H1 (cell line): ENCODE measurements at regions not wholly inside any gene's neighbourhood (a gene's known extent, or its start where the extent isn't known, plus 50 kb on each side); places are given as distances from the start of the nearest gene placed in this dataset.

ENCODE experiments used
- CTCF ChIA-PET: fragments of 300-600 bp; sonication (Branson Sonifier 250); formaldehyde crosslinking; loops from one replicate; lab custom pipeline; 2021; ENCODE audit not compliant: partially characterized antibody; lab: Charles Lee
- POLR2A ChIA-PET: fragments of 300-600 bp; sonication (Branson Sonifier 250); formaldehyde crosslinking; loops from one replicate; lab custom pipeline; 2021; ENCODE audit warnings: inconsistent platforms; ENCODE audit not compliant: partially characterized antibody; lab: Charles Lee
- DNase-seq, 2 experiments: peaks; one replicate each; pipeline versions ENCODE4 v3.0.0 to v3.0.0-alpha.2; 2010 to 2022; ENCODE audit warnings: low spot score in 2 of 2, low read depth in 1 of 2, mixed read lengths in 1 of 2
- FAIRE-seq: peaks from 2 replicates; lab custom pipeline; 2011; peaks lifted over from hg19 to GRCh38; lab: Jason Lieb, UNC
- H2AFZ ChIP-seq: 2 replicates; pipeline ENCODE4 v1.8.1; 2012; ENCODE audit warnings: low read length, inconsistent platforms
- H2AK5ac ChIP-seq: 2 replicates; pipeline ENCODE4 v1.6.1; 2013; ENCODE audit warnings: low read depth, low read length
- H2BK120ac ChIP-seq: replicated peaks from 2 replicates; pipeline ENCODE3; 2013; ENCODE audit warnings: low read depth, low read length, inconsistent platforms
- H2BK12ac ChIP-seq: 2 replicates; pipeline ENCODE4 v1.6.1; 2013; ENCODE audit warnings: low read depth, low read length
- H2BK15ac ChIP-seq: 2 replicates; pipeline ENCODE4 v1.6.1; 2013; ENCODE audit warnings: low read length
- H2BK20ac ChIP-seq: 2 replicates; pipeline ENCODE4 v1.6.1; 2013; ENCODE audit warnings: low read length
- H2BK5ac ChIP-seq: 2 replicates; pipeline ENCODE4 v1.6.1; 2013; ENCODE audit warnings: low read depth, low read length
- H3K14ac ChIP-seq: 2 replicates; pipeline ENCODE4 v1.6.1; 2013; ENCODE audit warnings: inconsistent platforms; ENCODE audit not compliant: insufficient read length
- H3K18ac ChIP-seq: 2 replicates; pipeline ENCODE4 v1.6.1; 2013; ENCODE audit warnings: low read length; ENCODE audit errors: extremely low read depth
- H3K23ac ChIP-seq: 2 replicates; pipeline ENCODE4 v1.6.1; 2013; ENCODE audit warnings: inconsistent platforms; ENCODE audit not compliant: insufficient read length
- H3K23me2 ChIP-seq: 2 replicates; pipeline ENCODE4 v1.6.1; 2013; ENCODE audit warnings: low read depth, low read length
- H3K27ac ChIP-seq: 2 replicates; pipeline ENCODE4 v1.6.1; 2011; ENCODE audit warnings: low read depth, low read length, inconsistent platforms
- H3K27me3 ChIP-seq, 4 experiments: replicated peaks in 1 of 4; 1 replicate in 1 of 4; 2 replicates in 3 of 4; pipeline versions ENCODE4 v1.6.1 to v1.8.1; 2011 to 2013; ENCODE audit warnings: low read length in 3 of 4, mild to moderate bottlenecking in 3 of 4, inconsistent platforms in 2 of 4, mixed read lengths in 2 of 4, moderate library complexity in 1 of 4; ENCODE audit not compliant: control insufficient read depth in 3 of 4, insufficient read depth in 3 of 4; ENCODE audit errors: extremely low read depth in 1 of 4
- H3K36me3 ChIP-seq, 4 experiments: 2 replicates each; pipeline versions ENCODE4 v1.6.1 to v1.8.1; 2011 to 2013; ENCODE audit warnings: mild to moderate bottlenecking in 4 of 4, low read length in 3 of 4, moderate library complexity in 2 of 4, control low read depth in 1 of 4, inconsistent platforms in 1 of 4; ENCODE audit not compliant: insufficient read depth in 4 of 4, control insufficient read depth in 2 of 4
- H3K4ac ChIP-seq: replicated peaks from 2 replicates; pipeline ENCODE3; 2013; ENCODE audit warnings: low read length, low read depth, mixed read lengths, inconsistent platforms; ENCODE audit not compliant: insufficient read length
- H3K4me1 ChIP-seq, 4 experiments: replicated peaks in 1 of 4; 1 replicate in 1 of 4; 2 replicates in 3 of 4; pipeline versions ENCODE4 v1.6.1 to v1.8.1; 2011 to 2013; ENCODE audit warnings: low read length in 3 of 4, inconsistent platforms in 2 of 4, mixed read lengths in 1 of 4; ENCODE audit not compliant: insufficient read depth in 4 of 4, control insufficient read depth in 3 of 4
- H3K4me2 ChIP-seq, 2 experiments: 2 replicates each; pipeline versions ENCODE4 v1.6.1 to v1.8.1; 2011 to 2013; ENCODE audit warnings: low read depth in 2 of 2, low read length in 2 of 2, control low read depth in 1 of 2, inconsistent platforms in 1 of 2, mild to moderate bottlenecking in 1 of 2; ENCODE audit not compliant: insufficient read depth in 1 of 2
- H3K4me3 ChIP-seq, 4 experiments: fragments of 200-600, 300-600 bp in 1 of 4; sonication (generic), shearing (Covaris generic), sonication (Bioruptor Twin) in 1 of 4; 2 replicates each; pipeline versions ENCODE4 v1.5.1 to v1.8.1; 2011 to 2016; ENCODE audit warnings: low read length in 4 of 4, low read depth in 3 of 4, control low read depth in 2 of 4, inconsistent platforms in 2 of 4, mild to moderate bottlenecking in 2 of 4, mixed read lengths in 1 of 4, moderate library complexity in 1 of 4; ENCODE audit not compliant: insufficient read depth in 2 of 4; ENCODE audit errors: extremely low read depth in 1 of 4
- H3K56ac ChIP-seq: replicated peaks from 2 replicates; pipeline ENCODE3; 2013; ENCODE audit warnings: low read depth, mild to moderate bottlenecking, mixed read lengths, low read length, inconsistent platforms; ENCODE audit not compliant: insufficient read length
- H3K79me1 ChIP-seq: 2 replicates; pipeline ENCODE4 v1.6.1; 2013; ENCODE audit warnings: low read depth, low read length, control low read depth
- H3K79me2 ChIP-seq, 2 experiments: 2 replicates each; pipeline versions ENCODE4 v1.6.1 to v1.8.1; 2012 to 2013; ENCODE audit warnings: low read length in 2 of 2, mild to moderate bottlenecking in 2 of 2, inconsistent platforms in 1 of 2; ENCODE audit not compliant: insufficient read depth in 2 of 2, control insufficient read depth in 1 of 2
- H3K9ac ChIP-seq, 4 experiments: replicated peaks in 1 of 4; 1 replicate in 1 of 4; 2 replicates in 3 of 4; pipeline versions ENCODE4 v1.6.1 to v1.8.1; 2011 to 2013; ENCODE audit warnings: low read depth in 3 of 4, low read length in 3 of 4, control low read depth in 2 of 4, mild to moderate bottlenecking in 2 of 4, moderate library complexity in 2 of 4, inconsistent platforms in 1 of 4; ENCODE audit errors: extremely low read depth in 1 of 4
- H3K9me3 ChIP-seq, 2 experiments: 2 replicates each; pipeline versions ENCODE4 v1.6.1 to v1.8.1; 2012 to 2013; ENCODE audit warnings: mild to moderate bottlenecking in 2 of 2, moderate library complexity in 2 of 2, control low read depth in 1 of 2, inconsistent platforms in 1 of 2, low read depth in 1 of 2, low read length in 1 of 2, mixed read lengths in 1 of 2; ENCODE audit not compliant: insufficient read depth in 2 of 2
- H4K20me1 ChIP-seq, 2 experiments: replicated peaks in 1 of 2; 2 replicates each; pipeline versions ENCODE3 to v1.8.1; 2011 to 2013; ENCODE audit warnings: inconsistent platforms in 2 of 2, low read length in 2 of 2, mild to moderate bottlenecking in 1 of 2; ENCODE audit not compliant: insufficient read depth in 2 of 2, control insufficient read depth in 1 of 2
- H4K5ac ChIP-seq: 2 replicates; pipeline ENCODE4 v1.6.1; 2013; ENCODE audit warnings: low read length, low read depth, mixed read lengths, inconsistent platforms; ENCODE audit not compliant: insufficient read length
- H4K8ac ChIP-seq: 2 replicates; pipeline ENCODE4 v1.8.0; 2013; ENCODE audit warnings: mild to moderate bottlenecking, moderate library complexity, low read length, inconsistent platforms; ENCODE audit not compliant: insufficient read depth; ENCODE audit errors: extremely low read depth
- H4K91ac ChIP-seq: replicated peaks from 2 replicates; pipeline ENCODE3; 2013; ENCODE audit warnings: low read length, mixed read lengths, inconsistent platforms; ENCODE audit not compliant: insufficient read length
- ASH2L ChIP-seq: fragments of 200-600, 300-600 bp; sonication (generic); IDR thresholded peaks from one replicate; pipeline ENCODE4 v1.7.1; 2017; ENCODE audit warnings: low read length
- BACH1 ChIP-seq: IDR thresholded peaks from 2 replicates; pipeline ENCODE4 v1.6.1; 2012; ENCODE audit warnings: low read length, improper control_type of control experiment
- CREB1 ChIP-seq: IDR thresholded peaks from 2 replicates; pipeline ENCODE4 v1.6.1; 2012; ENCODE audit warnings: inconsistent platforms
- HDAC6 ChIP-seq: IDR thresholded peaks from one replicate; pipeline ENCODE4 v1.7.1; 2012; ENCODE audit warnings: low read depth, mild to moderate bottlenecking, inconsistent platforms, low read length, moderate library complexity
- MAX ChIP-seq: IDR thresholded peaks from 2 replicates; pipeline ENCODE4 v1.6.1; 2012; ENCODE audit warnings: inconsistent platforms
- RAD21 ChIP-seq, 2 experiments: IDR thresholded peaks in 1 of 2; conservative IDR thresholded peaks in 1 of 2; 2 replicates each; pipeline ENCODE4 v1.6.1; 2011; ENCODE audit warnings: low read depth in 2 of 2, low read length in 2 of 2, improper control_type of control experiment in 1 of 2, inconsistent platforms in 1 of 2, mild to moderate bottlenecking in 1 of 2, moderate library complexity in 1 of 2
- RBBP5 ChIP-seq: IDR thresholded peaks from 2 replicates; pipeline ENCODE4 v1.7.1; 2012; ENCODE audit warnings: low read depth, mild to moderate bottlenecking, inconsistent platforms, low read length, moderate library complexity, borderline replicate concordance
- RNF2 ChIP-seq: fragments of 200-900, 300-1000 bp; sonication (generic); IDR thresholded peaks from 2 replicates; pipeline ENCODE4 v1.7.1; 2016; ENCODE audit warnings: borderline replicate concordance, low read depth, mild to moderate bottlenecking, antibody characterized with exemption, low read length; ENCODE audit not compliant: poor library complexity, severe bottlenecking; ENCODE audit errors: missing control alignments
- SP1 ChIP-seq: IDR thresholded peaks from 2 replicates; pipeline ENCODE4 v1.6.1; 2011; ENCODE audit warnings: low read depth, low read length
- SP2 ChIP-seq: IDR thresholded peaks from 2 replicates; pipeline ENCODE4 v1.6.1; 2012; ENCODE audit warnings: mild to moderate bottlenecking, low read length, inconsistent platforms
- SP4 ChIP-seq: IDR thresholded peaks from 2 replicates; pipeline ENCODE4 v1.6.1; 2012; ENCODE audit warnings: low read length, inconsistent platforms
- SUZ12 ChIP-seq: fragments of 200-600 bp; sonication (generic); IDR thresholded peaks from 2 replicates; pipeline ENCODE4 v1.6.1; 2012; ENCODE audit warnings: mild to moderate bottlenecking, inconsistent platforms, low read length, moderate library complexity, mixed read lengths
- ZNF274 ChIP-seq: IDR thresholded peaks from 2 replicates; pipeline ENCODE4 v1.7.0; 2012; ENCODE audit warnings: low read length, borderline replicate concordance; ENCODE audit errors: extremely low read depth
- WGBS, 2 experiments: shearing (Covaris generic) in 1 of 2; methylation state at CpG; one replicate each; pipeline versions ENCODE4 v1.1.6 to v1.1.7; 2013 to 2015; ENCODE audit warnings: low lambda C conversion rate in 2 of 2, mixed read lengths in 2 of 2, inconsistent platforms in 1 of 2, low coverage in 1 of 2, missing lambda C conversion rate in 1 of 2; ENCODE audit not compliant: insufficient replicate concordance in 2 of 2, insufficient coverage in 1 of 2, insufficient read length in 1 of 2; ENCODE audit errors: extremely low coverage in 1 of 2, missing lambda C conversion rate in 1 of 2; 5-methylcytosine and 5-hydroxymethylcytosine counted together

GRCh38 chr2:145615626-145616025 is 1095.7 kb upstream of the ZEB2 start:
- Histone ChIP-seq H3K23me2 (no peaks in the 10 kb centered on the region), H3K9me3 (no peaks in the 10 kb centered on the region), H4K91ac (no peak overlapping the region), H4K5ac (no peak overlapping the region), H3K79me2 (no peaks in the 10 kb centered on the region), H2BK120ac (no peak overlapping the region), H3K36me3 (no peaks in the 10 kb centered on the region), H2AFZ (no peak overlapping the region), H3K4me2 (no peak overlapping the region), H3K14ac (no peak overlapping the region), H3K23ac (no peak overlapping the region), H3K18ac (no peak overlapping the region), H2BK5ac (no peak overlapping the region), H3K27me3 (no peaks in the 10 kb centered on the region), H3K4me1 (no peaks in the 10 kb centered on the region), H2BK12ac (no peak overlapping the region), H3K56ac (no peak overlapping the region), H2BK20ac (no peak overlapping the region), H3K27ac (no peak overlapping the region), H3K9ac (no peak overlapping the region), H4K20me1 (no peaks in the 10 kb centered on the region), H3K79me1 (no peaks in the 10 kb centered on the region), H3K4ac (no peak overlapping the region), H2BK15ac (no peak overlapping the region), H4K8ac (no peak overlapping the region), H2AK5ac (no peak overlapping the region), H3K4me3 (no peak overlapping the region)
- POLR2A ChIA-PET = no interaction called here
- WGBS, 2 experiments = 94% methylated on average over 4 of the region's 4 CpGs; no CpG with 5 or more reads in 1 of the 2 experiments
- CTCF ChIA-PET = interaction anchor here (0.8 to 1.7 kb wide), 2 partner anchors 12 to 39 kb away, joined by 3 to 5 read pairs; no protein-coding TSS in a partner anchor
- DNase-seq = no peak
- FAIRE-seq = no peak
- TF ChIP-seq ASH2L = no peak
- TF ChIP-seq SP2 = no peak
- TF ChIP-seq SP1 = no peak
- TF ChIP-seq RAD21 (IDR thresholded peaks at IDR 0.05 in 1 of 2, conservative IDR thresholded peaks at IDR 0.05 in 1 of 2; ENCODE audit: low read depth in 2 of 2, low read length in 2 of 2) = no peak
- no peak for TF ChIP-seq CREB1
- no peak for TF ChIP-seq RBBP5
- TF ChIP-seq RNF2 = no peak
- no peak for TF ChIP-seq HDAC6
- no peak for TF ChIP-seq MAX
- no peak for TF ChIP-seq BACH1
- no peak for TF ChIP-seq ZNF274
- TF ChIP-seq SP4 = no peak
- TF ChIP-seq SUZ12 = no peak
